ENCODE measurements at regions not wholly inside any gene's neighbourhood (a gene's known extent, or its start where the extent isn't known, plus 50 kb on each side); places are given as distances from the start of the nearest gene placed in this dataset.

- no peak overlapping the region for H3K4me3 ChIP-seq (replicated peaks in 1 of 2; ENCODE audit: low read depth in 1 of 2, low read length in 2 of 2)
- H4K20me1 ChIP-seq (ENCODE audit: insufficient read depth), result no peaks in the 10 kb centered on the region
- H3K4me1 ChIP-seq (ENCODE audit: control insufficient read depth in 1 of 2, insufficient read depth in 2 of 2, low read length in 2 of 2), result 0 out of 4 replicates have a peak, but pooled peaks cover 0 to 3% of the 10 kb centered on the region in 2 experiments
- no peak overlapping the region for H3K27ac ChIP-seq (ENCODE audit: low read depth, low read length)
- no peaks in the 10 kb centered on the region for H3K79me2 ChIP-seq (ENCODE audit: insufficient read depth, low read length)
- no peak overlapping the region for H3K9ac ChIP-seq (ENCODE audit: low read length)
- ChIA-PET RAD21 (ENCODE audit: low non-redundant PET in 1 of 2, low total read pairs in 2 of 2, uncharacterized antibody in 2 of 2, unreplicated experiment in 2 of 2) (no interaction called here), POLR2A (no interaction called here), CTCF (no interaction called here)
- ATAC-seq, result no peak
- intact Hi-C loops (cut with micrococcal nuclease), result no loop called here
- H3K9me2 ChIP-seq (ENCODE audit: insufficient read depth), result no peaks in the 10 kb centered on the region
- no peaks in the 10 kb centered on the region for H3K36me3 ChIP-seq (ENCODE audit: control insufficient read depth in 1 of 2, insufficient read depth in 2 of 2, low read length in 2 of 2)
- no TSS peak for BruUV-seq (replicated peaks)
- DNase-seq (ENCODE audit: low read depth, low spot score), result no peak
- no peak overlapping the region for H2AFZ ChIP-seq (ENCODE audit: low read depth, low read length, poor library complexity, severe bottlenecking)
- no peak for TF ChIP-seq SIN3A (IDR thresholded peaks at IDR 0.05; ENCODE audit: low read depth)
- no peak for TF ChIP-seq CBX3 (IDR thresholded peaks at IDR 0.05; ENCODE audit: low read depth)
- TF ChIP-seq MAX (IDR thresholded peaks at IDR 0.05), result no peak
- TF ChIP-seq SP1 (IDR thresholded peaks at IDR 0.05; ENCODE audit: low read depth), result no peak
- TF ChIP-seq RAD21 (IDR thresholded peaks at IDR 0.05; ENCODE audit: low read depth), result no peak
- TF ChIP-seq EZH2phosphoT487 (IDR thresholded peaks at IDR 0.05; ENCODE audit: borderline replicate concordance), result no peak
- TF ChIP-seq ZNF274 (IDR thresholded peaks at IDR 0.05; ENCODE audit: low read depth, low read length), result no peak
- no peak for TF ChIP-seq EZH2 (IDR thresholded peaks at IDR 0.05)
- no peak for TF ChIP-seq POLR2A (IDR thresholded peaks at IDR 0.05; ENCODE audit: borderline replicate concordance, extremely low read depth, insufficient read depth, insufficient read length)
- no peak for TF ChIP-seq EGR1 (IDR thresholded peaks at IDR 0.05; ENCODE audit: low read depth)
- TF ChIP-seq REST (IDR thresholded peaks at IDR 0.05; ENCODE audit: low read depth), result no peak
- no peak for TF ChIP-seq ELF1 (IDR thresholded peaks at IDR 0.05; ENCODE audit: borderline replicate concordance, low read depth)
- TF ChIP-seq FOSL1 (IDR thresholded peaks at IDR 0.05; ENCODE audit: low read depth), result no peak
- TF ChIP-seq TCF7L2 (IDR thresholded peaks at IDR 0.05; ENCODE audit: borderline replicate concordance, extremely low read depth, insufficient read depth, insufficient read length), result no peak
- TF ChIP-seq JUND (IDR thresholded peaks at IDR 0.05), result no peak
- TF ChIP-seq POLR2AphosphoS5 (IDR thresholded peaks at IDR 0.05; ENCODE audit: low read depth, low read length), result no peak
- no peak for TF ChIP-seq CTCF (IDR thresholded peaks at IDR 0.05 in 2 of 3, conservative IDR thresholded peaks at IDR 0.05 in 1 of 3; ENCODE audit: borderline replicate concordance in 1 of 3, insufficient read depth in 1 of 3, low read depth in 2 of 3, low read length in 2 of 3)
- no peak for TF ChIP-seq CEBPB (IDR thresholded peaks at IDR 0.05; ENCODE audit: low read depth)
- H3K27me3 ChIP-seq (ENCODE audit: insufficient read depth, low read length), result no peaks in the 10 kb centered on the region
- no peaks in the 10 kb centered on the region for H3K9me3 ChIP-seq (ENCODE audit: control insufficient read depth in 1 of 2, insufficient read depth in 1 of 2, low read depth in 1 of 2, low read length in 2 of 2)
- H3K4me2 ChIP-seq (ENCODE audit: low read length), result no peak overlapping the region
These were observed 51.9 kb upstream of the DCTD start for GRCh38 chr4:182968917-182969650.
